ENCODE measurements at regions not wholly inside any gene's neighbourhood (a gene's known extent, or its start where the extent isn't known, plus 50 kb on each side); places are given as distances from the start of the nearest gene placed in this dataset.
"Not testable (repeated sequence)": the region's sequence is repeated elsewhere in the genome, so short reads cannot be mapped to it uniquely, and the experiment has no call there.

DNA sequence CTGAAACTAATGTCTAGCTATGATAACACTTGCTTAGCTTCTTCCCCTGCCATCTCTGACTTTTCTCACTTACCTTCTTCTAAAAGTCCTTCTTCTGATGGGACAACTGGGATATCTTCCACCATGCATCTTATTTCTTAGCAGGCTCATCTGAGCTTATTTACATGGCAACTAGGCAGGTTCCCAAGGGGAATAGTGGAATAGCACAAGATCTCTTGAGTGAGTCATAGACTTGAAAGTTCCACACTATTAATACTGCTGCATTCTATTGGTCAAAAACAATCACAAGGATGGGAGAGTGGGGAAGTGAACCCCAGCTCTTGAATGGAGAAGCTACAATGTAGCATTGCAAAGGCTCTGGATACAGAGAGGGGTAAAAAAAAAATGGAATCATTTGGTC is 142.1 kb downstream of the HAO1 start:
- no peaks in the 10 kb centered on the region for H3K4me1 Mint-ChIP-seq (ENCODE audit: low read depth)
- no peak for DNase-seq
- CTCF ChIA-PET, result no interaction called here
- intact Hi-C loops (cut with micrococcal nuclease), result no loop called here
- no peaks in the 10 kb centered on the region for H3K36me3 Mint-ChIP-seq (ENCODE audit: low read depth)
- no peak overlapping the region for H3K27ac Mint-ChIP-seq
- H3K27me3 Mint-ChIP-seq (ENCODE audit: low read depth), result peaks cover 2% of the 10 kb centered on the region
- H3K9me3 Mint-ChIP-seq, result no peaks in the 10 kb centered on the region
- H3K4me3 Mint-ChIP-seq, result no peak overlapping the region

DNA sequence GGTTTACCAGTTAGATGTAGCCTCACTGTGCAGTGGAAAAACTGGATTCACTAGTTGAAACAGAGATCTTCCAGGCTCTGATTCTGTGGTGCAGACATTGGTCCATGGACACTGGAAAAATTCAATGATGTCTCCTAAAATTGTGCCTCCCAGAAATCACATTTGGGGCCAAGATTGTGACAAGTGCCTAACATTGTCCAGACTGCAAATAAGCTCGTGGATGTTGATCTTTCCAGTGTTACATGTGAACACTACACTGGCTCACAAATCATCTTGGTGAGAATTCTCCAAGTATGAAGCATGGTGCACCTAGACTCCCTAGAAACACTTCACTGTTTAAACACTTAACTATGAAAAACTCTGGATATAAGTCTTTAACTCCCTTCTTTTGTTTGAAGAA is 140.4 kb downstream of the HAO1 start:
- no peaks in the 10 kb centered on the region for H3K9me3 Mint-ChIP-seq

GRCh38 chr20:7803411-7804151 is 136.7 kb downstream of the HAO1 start:
- H3K4me1 Mint-ChIP-seq (ENCODE audit: low read depth); H3K36me3 Mint-ChIP-seq (ENCODE audit: low read depth); H3K27me3 Mint-ChIP-seq (ENCODE audit: low read depth); CTCF ChIA-PET; H3K4me3 Mint-ChIP-seq; H3K27ac Mint-ChIP-seq; intact Hi-C loops (cut with micrococcal nuclease); DNase-seq: not testable (repeated sequence)
- peaks cover 15% of the 10 kb centered on the region for H3K9me3 Mint-ChIP-seq

More for the DNA sequence above, 140.4 kb downstream of the HAO1 start:
- no peak for DNase-seq
- H3K4me3 Mint-ChIP-seq, result no peak overlapping the region
- H3K4me1 Mint-ChIP-seq (ENCODE audit: low read depth), result no peaks in the 10 kb centered on the region
- intact Hi-C loops (cut with micrococcal nuclease), result no loop called here
- H3K36me3 Mint-ChIP-seq (ENCODE audit: low read depth), result no peaks in the 10 kb centered on the region
- H3K27ac Mint-ChIP-seq, result no peak overlapping the region
- CTCF ChIA-PET, result no interaction called here
- H3K27me3 Mint-ChIP-seq (ENCODE audit: low read depth), result peaks cover 2% of the 10 kb centered on the region

DNA sequence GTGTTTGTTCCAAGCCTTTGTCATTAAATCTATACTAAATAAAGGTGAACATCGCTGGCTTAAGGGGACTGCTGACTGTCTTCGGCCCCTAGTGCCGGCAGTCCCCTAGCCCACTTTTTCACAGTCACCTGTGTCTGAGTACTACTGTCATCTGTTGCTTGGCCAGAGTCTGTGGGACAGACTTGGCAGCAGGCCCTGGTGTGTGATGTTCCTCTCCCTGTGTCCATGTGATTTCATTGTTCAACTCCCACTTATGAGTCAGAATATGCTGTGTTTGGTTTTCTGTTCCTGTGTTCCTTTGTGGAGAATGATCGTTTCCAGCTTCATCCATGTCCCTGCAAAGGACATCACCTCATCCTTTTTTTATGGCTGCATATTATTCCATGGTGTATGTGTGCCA is 133.4 kb downstream of the HAO1 start:
- Mint-ChIP-seq H3K36me3 (ENCODE audit: low read depth) (no peaks in the 10 kb centered on the region), H3K4me3 (no peak overlapping the region), H3K4me1 (ENCODE audit: low read depth) (no peaks in the 10 kb centered on the region), H3K27me3 (ENCODE audit: low read depth) (no peaks in the 10 kb centered on the region), H3K9me3 (peaks cover 31% of the 10 kb centered on the region), H3K27ac (no peak overlapping the region)
- CTCF ChIA-PET, result no interaction called here
- intact Hi-C loops (cut with micrococcal nuclease), result no loop called here
- no peak for DNase-seq

- no peak overlapping the region for H3K4me3 Mint-ChIP-seq
- H3K27me3 Mint-ChIP-seq (ENCODE audit: low read depth), result no peaks in the 10 kb centered on the region
- H3K27ac Mint-ChIP-seq, result no peak overlapping the region
- intact Hi-C loops (cut with micrococcal nuclease), result no loop called here
- CTCF ChIA-PET, result no interaction called here
- no peaks in the 10 kb centered on the region for H3K36me3 Mint-ChIP-seq (ENCODE audit: low read depth)
- no peaks in the 10 kb centered on the region for H3K4me1 Mint-ChIP-seq (ENCODE audit: low read depth)
- no peak for DNase-seq
- peaks cover 3% of the 10 kb centered on the region for H3K9me3 Mint-ChIP-seq
These were observed 123.0 kb downstream of the HAO1 start for GRCh38 chr20:7817286-7817685.

- Mint-ChIP-seq H3K4me3 (no peak overlapping the region), H3K9me3 (peaks cover 8% of the 10 kb centered on the region), H3K27ac (no peak overlapping the region), H3K27me3 (ENCODE audit: low read depth) (no peaks in the 10 kb centered on the region), H3K36me3 (ENCODE audit: low read depth) (no peaks in the 10 kb centered on the region), H3K4me1 (ENCODE audit: low read depth) (no peaks in the 10 kb centered on the region)
- intact Hi-C loops (cut with micrococcal nuclease), result no loop called here
- CTCF ChIA-PET, result no interaction called here
- no peak for DNase-seq
These were observed 121.8 kb downstream of the HAO1 start for GRCh38 chr20:7818477-7818876.

- peaks cover 10% of the 10 kb centered on the region for H3K9me3 Mint-ChIP-seq
- no peaks in the 10 kb centered on the region for H3K27me3 Mint-ChIP-seq (ENCODE audit: low read depth)
- intact Hi-C loops (cut with micrococcal nuclease), result no loop called here
- H3K4me3 Mint-ChIP-seq, result no peak overlapping the region
- H3K27ac Mint-ChIP-seq, result no peak overlapping the region
- no peak for DNase-seq
- CTCF ChIA-PET, result no interaction called here
- no peaks in the 10 kb centered on the region for H3K36me3 Mint-ChIP-seq (ENCODE audit: low read depth)
- H3K4me1 Mint-ChIP-seq (ENCODE audit: low read depth), result no peaks in the 10 kb centered on the region
These were observed 119.4 kb downstream of the HAO1 start for GRCh38 chr20:7820897-7821296.

DNA sequence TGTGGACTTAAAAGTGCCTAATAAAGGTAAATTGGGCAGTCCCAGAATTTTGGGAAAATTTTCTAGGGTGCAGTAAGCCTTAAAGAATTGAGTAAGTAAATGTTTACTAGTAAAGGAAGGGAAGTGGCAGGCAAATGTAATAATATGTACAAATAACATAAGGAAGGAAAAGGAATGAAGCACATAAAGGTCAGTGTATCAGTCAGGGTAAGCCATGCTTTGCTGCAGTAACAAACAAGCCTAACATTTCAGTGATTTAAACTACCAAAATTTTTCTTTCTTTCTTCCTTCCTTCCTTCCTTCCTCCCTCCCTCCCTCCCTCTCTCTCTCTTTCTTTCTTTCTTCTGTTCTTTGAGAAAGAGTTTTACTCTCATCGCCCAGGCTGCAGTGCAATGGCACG is 117.5 kb downstream of the HAO1 start:
- no peaks in the 10 kb centered on the region for H3K36me3 Mint-ChIP-seq (ENCODE audit: low read depth)
- no peak overlapping the region for H3K27ac Mint-ChIP-seq
- H3K4me3 Mint-ChIP-seq, result no peak overlapping the region
- no peaks in the 10 kb centered on the region for H3K4me1 Mint-ChIP-seq (ENCODE audit: low read depth)
- H3K27me3 Mint-ChIP-seq (ENCODE audit: low read depth), result no peaks in the 10 kb centered on the region
- CTCF ChIA-PET, result no interaction called here
- no peak for DNase-seq
- peaks cover 10% of the 10 kb centered on the region for H3K9me3 Mint-ChIP-seq
- intact Hi-C loops (cut with micrococcal nuclease), result no loop called here

DNA sequence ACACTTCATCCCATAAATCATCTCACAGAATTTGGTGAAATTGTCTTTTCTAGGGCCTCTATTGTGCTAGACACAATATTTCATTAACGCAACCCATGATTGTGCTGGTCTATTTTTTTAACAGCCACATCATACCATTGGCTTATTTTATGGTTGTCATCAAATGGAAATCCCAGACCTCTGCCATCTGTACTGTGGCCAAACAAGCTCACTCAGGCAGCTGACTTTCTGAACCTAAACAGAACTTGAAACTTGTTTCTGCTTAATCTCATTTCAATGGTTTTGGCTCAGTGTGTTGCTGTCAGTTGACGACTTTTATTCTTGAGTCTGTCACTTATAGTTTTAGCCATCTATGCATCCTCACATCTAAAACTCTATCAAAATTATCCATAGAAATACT is 111.8 kb downstream of the HAO1 start:
- no peak for DNase-seq
- Mint-ChIP-seq H3K4me1 (ENCODE audit: low read depth) (no peaks in the 10 kb centered on the region), H3K27me3 (ENCODE audit: low read depth) (no peaks in the 10 kb centered on the region), H3K27ac (no peak overlapping the region), H3K9me3 (peaks cover 7% of the 10 kb centered on the region), H3K36me3 (ENCODE audit: low read depth) (no peaks in the 10 kb centered on the region), H3K4me3 (no peak overlapping the region)
- CTCF ChIA-PET, result no interaction called here
- intact Hi-C loops (cut with micrococcal nuclease), result no loop called here

GRCh38 chr20:7829031-7829430 is 111.2 kb downstream of the HAO1 start:
- Mint-ChIP-seq H3K4me1 (ENCODE audit: low read depth) (no peaks in the 10 kb centered on the region), H3K36me3 (ENCODE audit: low read depth) (no peaks in the 10 kb centered on the region), H3K27ac (no peak overlapping the region), H3K27me3 (ENCODE audit: low read depth) (no peaks in the 10 kb centered on the region), H3K9me3 (peaks cover 5% of the 10 kb centered on the region), H3K4me3 (no peak overlapping the region)
- DNase-seq, result no peak
- CTCF ChIA-PET, result no interaction called here
- intact Hi-C loops (cut with micrococcal nuclease), result no loop called here

DNA sequence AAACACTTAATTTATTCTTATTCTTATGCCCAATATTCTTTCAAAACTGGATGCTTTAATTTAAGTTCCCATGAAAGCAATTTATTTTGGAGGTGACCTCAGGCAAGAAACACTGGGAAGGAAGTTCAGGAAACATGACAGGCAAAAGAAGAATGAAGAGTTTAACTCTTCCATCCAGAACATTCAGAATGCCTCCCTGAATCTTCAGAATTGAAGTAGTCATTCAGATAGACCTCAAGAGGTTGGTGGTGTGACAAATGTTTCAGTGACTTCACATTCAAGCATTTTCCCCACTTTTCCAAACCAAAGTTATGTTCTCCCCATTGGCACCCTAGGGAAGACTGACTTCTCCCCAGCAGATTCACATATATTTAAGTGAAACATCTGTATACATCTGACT is 110.5 kb downstream of the HAO1 start:
- H3K4me3 Mint-ChIP-seq, result no peak overlapping the region
- H3K27ac Mint-ChIP-seq, result no peak overlapping the region
- peaks cover 5% of the 10 kb centered on the region for H3K9me3 Mint-ChIP-seq
- CTCF ChIA-PET, result no interaction called here
- no peaks in the 10 kb centered on the region for H3K27me3 Mint-ChIP-seq (ENCODE audit: low read depth)
- no peak for DNase-seq
- H3K36me3 Mint-ChIP-seq (ENCODE audit: low read depth), result no peaks in the 10 kb centered on the region
- H3K4me1 Mint-ChIP-seq (ENCODE audit: low read depth), result no peaks in the 10 kb centered on the region
- intact Hi-C loops (cut with micrococcal nuclease), result no loop called here
